ENCODE measurements at regions not wholly inside any gene's neighbourhood (a gene's known extent, or its start where the extent isn't known, plus 50 kb on each side); places are given as distances from the start of the nearest gene placed in this dataset.

DNA sequence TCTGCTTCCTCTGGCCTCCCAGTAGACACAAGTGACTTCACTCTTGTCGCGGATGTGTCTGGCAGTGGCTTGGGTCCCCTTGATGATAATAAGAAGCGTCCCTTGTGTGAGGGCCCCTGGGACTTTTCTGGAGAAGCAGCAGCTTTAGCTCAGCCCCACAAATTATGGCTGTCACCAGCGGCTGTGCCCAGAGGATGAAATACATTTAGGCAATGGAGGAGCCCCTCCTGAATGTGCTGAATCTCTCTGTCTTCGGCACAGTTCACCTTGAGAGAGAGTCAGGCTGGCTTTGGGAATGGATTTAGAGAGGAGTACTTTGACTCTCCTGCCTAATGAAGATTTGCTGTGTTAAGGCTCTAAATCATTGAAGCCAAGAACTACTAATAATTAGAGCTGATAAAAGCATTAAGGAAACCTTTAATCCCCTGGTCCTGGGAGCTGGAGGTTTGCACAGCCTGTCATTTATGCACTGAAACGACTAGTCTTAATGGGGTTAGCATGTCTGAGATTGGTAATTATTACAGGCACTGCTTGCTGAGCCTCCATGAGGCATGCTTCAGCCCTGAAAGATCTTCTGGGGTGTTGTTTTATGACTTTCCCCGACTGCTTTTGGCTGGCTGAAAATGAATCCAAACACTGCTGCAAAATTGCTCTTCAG lies 127.0 kb downstream of the TENT4A start:
- Histone ChIP-seq H3K27me3 (ENCODE audit: control insufficient read depth, insufficient read depth, low read length) (no peaks in the 10 kb centered on the region), H3K4me1 (ENCODE audit: control insufficient read depth, insufficient read depth, low read length) (no peaks in the 10 kb centered on the region), H3K27ac (ENCODE audit: low read depth, low read length) (no peak overlapping the region), H3K4me3 (ENCODE audit: low read length) (no peak overlapping the region), H3K9ac (ENCODE audit: low read length) (no peak overlapping the region), H3K36me3 (ENCODE audit: control insufficient read depth, insufficient read depth, low read length) (no peaks in the 10 kb centered on the region)

DNA sequence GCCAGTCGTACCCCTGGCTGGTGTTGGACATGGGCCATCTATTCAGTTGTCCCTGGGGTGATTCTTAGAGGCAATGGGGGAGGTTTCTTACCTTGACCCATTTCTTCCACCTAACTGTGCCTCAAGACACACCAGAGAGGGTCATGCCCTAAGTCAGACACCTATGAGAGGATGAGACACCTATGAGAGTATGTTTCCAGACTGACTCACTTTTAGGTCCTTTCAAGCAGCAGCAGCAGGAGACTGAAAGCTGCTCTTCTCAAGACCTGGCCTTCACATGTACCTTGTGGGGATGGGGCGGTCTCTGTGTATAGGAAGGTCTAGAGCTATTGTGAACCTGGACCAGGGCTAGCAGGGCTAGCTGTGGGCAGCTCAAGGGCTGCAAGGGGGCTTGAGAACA lies 130.1 kb downstream of the TENT4A start:
- Histone ChIP-seq H3K4me1 (ENCODE audit: control insufficient read depth, insufficient read depth, low read length) (no peaks in the 10 kb centered on the region), H3K4me3 (ENCODE audit: low read length) (no peak overlapping the region), H3K27ac (ENCODE audit: low read depth, low read length) (no peak overlapping the region), H3K27me3 (ENCODE audit: control insufficient read depth, insufficient read depth, low read length) (no peaks in the 10 kb centered on the region), H3K9ac (ENCODE audit: low read length) (no peak overlapping the region), H3K36me3 (ENCODE audit: control insufficient read depth, insufficient read depth, low read length) (no peaks in the 10 kb centered on the region)

DNA sequence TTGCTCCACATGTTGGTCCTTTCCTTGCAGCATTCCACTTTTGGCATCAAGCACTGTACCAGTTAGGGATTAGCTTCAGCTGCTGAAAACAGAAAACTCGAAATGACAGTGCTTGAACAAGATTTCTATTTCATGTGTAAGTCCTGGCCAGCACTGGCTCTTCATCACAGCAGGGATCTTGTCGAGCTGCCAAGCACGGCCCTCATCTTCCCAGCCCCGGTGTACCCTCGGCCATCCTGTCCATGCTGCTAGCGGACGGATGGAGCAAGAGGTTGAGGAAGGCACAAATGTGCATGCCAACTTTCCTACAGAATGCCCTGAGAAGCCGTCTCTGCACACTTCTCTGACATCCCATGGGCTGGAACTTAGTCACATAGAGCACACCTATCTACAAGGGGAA lies 130.6 kb downstream of the TENT4A start:
- Histone ChIP-seq H3K36me3 (ENCODE audit: control insufficient read depth, insufficient read depth, low read length) (no peaks in the 10 kb centered on the region), H3K27ac (ENCODE audit: low read depth, low read length) (no peak overlapping the region), H3K4me3 (ENCODE audit: low read length) (no peak overlapping the region), H3K9ac (ENCODE audit: low read length) (no peak overlapping the region), H3K27me3 (ENCODE audit: control insufficient read depth, insufficient read depth, low read length) (no peaks in the 10 kb centered on the region), H3K4me1 (ENCODE audit: control insufficient read depth, insufficient read depth, low read length) (no peaks in the 10 kb centered on the region)

DNA sequence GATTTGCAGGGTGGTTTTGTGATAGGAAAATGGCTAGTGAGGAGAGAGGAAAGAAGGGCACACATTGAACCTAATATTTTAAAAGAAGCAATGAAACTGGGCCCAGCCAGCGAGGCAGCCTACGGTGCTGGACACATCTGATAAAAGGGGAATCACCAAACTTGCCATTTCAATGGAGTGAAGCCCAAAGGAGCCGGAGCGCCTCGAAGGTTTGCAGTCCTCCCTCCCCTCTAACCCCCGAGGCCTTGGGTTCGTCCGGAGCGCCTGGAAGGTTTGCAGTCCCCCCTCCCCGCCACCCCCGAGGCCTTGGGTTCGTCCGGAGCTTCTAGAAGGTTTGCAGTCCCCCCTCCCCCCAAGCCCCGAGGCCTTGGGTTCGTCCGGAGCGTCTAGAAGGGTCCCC lies 132.6 kb downstream of the TENT4A start:
- Histone ChIP-seq H3K4me3 (ENCODE audit: low read length) (no peak overlapping the region), H3K27ac (ENCODE audit: low read depth, low read length) (no peak overlapping the region), H3K36me3 (ENCODE audit: control insufficient read depth, insufficient read depth, low read length) (no peaks in the 10 kb centered on the region), H3K4me1 (ENCODE audit: control insufficient read depth, insufficient read depth, low read length) (no peaks in the 10 kb centered on the region), H3K9ac (ENCODE audit: low read length) (no peak overlapping the region), H3K27me3 (ENCODE audit: control insufficient read depth, insufficient read depth, low read length) (no peaks in the 10 kb centered on the region)

DNA sequence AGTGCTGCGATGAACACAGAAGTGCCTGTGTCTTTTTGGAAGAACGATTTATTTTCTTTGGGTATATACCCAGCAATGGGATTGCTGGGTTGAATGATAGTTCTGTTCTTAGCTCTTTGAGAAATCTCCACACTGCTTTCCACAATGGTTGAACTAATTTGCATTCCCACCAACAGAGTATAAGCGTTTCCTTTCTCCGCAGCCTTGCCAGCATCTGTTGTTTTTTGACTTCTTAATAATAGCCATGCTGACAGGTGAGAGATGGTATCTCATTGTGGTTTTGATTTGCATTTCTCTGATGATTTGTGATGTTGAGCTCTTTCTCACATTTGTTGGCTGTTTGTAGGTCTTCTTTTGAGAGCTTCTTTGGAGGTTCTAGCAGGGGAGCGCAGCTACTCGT lies 134.6 kb downstream of the TENT4A start:
- H3K27ac ChIP-seq (ENCODE audit: low read depth, low read length), result no peak overlapping the region
- no peaks in the 10 kb centered on the region for H3K4me1 ChIP-seq (ENCODE audit: control insufficient read depth, insufficient read depth, low read length)
- no peaks in the 10 kb centered on the region for H3K36me3 ChIP-seq (ENCODE audit: control insufficient read depth, insufficient read depth, low read length)
- H3K9ac ChIP-seq (ENCODE audit: low read length), result no peak overlapping the region
- no peaks in the 10 kb centered on the region for H3K27me3 ChIP-seq (ENCODE audit: control insufficient read depth, insufficient read depth, low read length)
- no peak overlapping the region for H3K4me3 ChIP-seq (ENCODE audit: low read length)

DNA sequence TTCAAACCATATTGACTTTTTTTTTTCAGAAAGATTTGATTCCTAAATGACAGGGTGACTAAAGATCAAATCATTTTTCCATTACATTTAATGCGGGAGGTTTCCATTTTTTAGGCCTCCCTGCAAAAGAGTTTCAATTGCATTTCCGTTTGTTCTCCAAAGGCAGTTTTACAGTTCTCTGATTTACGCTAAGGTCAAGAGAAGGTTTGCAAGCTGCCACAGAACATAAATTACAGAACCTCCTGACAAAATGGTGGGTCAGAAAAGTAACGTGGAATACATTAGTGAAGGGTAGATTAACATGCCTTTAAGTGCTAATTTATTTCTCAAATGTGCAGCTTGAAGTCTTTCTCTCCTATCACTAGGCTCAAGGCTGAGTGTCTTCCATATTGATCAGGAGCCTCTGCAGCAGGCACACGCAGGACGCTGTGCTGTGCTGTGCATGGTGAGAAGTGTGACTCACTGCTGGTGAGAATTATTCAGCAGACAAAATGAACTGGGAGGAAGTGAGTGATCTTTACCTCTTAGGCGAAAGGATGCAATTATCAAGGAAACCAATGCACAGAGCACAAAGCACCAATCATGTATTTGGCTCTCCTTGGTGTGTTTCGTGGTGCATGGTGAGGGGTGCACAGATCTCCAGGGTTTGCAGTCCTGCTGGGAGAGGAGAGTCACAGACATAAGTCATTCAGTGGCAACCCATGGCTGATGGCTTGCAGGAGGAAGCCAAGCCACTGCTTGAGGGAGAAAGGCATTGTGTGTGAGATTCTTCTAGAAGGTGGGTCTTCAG lies 136.3 kb downstream of the TENT4A start:
- Histone ChIP-seq H3K4me1 (ENCODE audit: control insufficient read depth, insufficient read depth, low read length) (no peaks in the 10 kb centered on the region), H3K27me3 (ENCODE audit: control insufficient read depth, insufficient read depth, low read length) (no peaks in the 10 kb centered on the region), H3K27ac (ENCODE audit: low read depth, low read length) (no peak overlapping the region), H3K4me3 (ENCODE audit: low read length) (no peak overlapping the region), H3K36me3 (ENCODE audit: control insufficient read depth, insufficient read depth, low read length) (no peaks in the 10 kb centered on the region), H3K9ac (ENCODE audit: low read length) (no peak overlapping the region)

DNA sequence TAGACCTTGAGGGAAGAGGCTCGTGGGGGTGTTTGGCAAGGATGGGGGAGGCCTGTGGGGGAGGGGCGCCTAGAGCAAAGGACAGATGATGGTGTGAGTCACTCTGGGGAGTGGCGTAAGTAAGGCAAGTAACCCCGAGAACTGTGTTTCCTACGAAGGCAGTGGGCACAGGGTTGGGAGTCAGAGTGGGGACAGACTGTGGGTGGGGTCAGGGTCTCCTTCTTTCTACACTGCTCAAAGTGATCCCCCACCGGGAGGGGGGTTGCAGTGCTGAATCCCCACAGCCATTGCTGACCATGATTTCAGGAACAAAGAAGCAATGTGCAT lies 136.8 kb downstream of the TENT4A start:
- Histone ChIP-seq H3K9ac (ENCODE audit: low read length) (no peak overlapping the region), H3K4me3 (ENCODE audit: low read length) (no peak overlapping the region), H3K27ac (ENCODE audit: low read depth, low read length) (no peak overlapping the region), H3K4me1 (ENCODE audit: control insufficient read depth, insufficient read depth, low read length) (no peaks in the 10 kb centered on the region), H3K36me3 (ENCODE audit: control insufficient read depth, insufficient read depth, low read length) (no peaks in the 10 kb centered on the region), H3K27me3 (ENCODE audit: control insufficient read depth, insufficient read depth, low read length) (no peaks in the 10 kb centered on the region)

DNA sequence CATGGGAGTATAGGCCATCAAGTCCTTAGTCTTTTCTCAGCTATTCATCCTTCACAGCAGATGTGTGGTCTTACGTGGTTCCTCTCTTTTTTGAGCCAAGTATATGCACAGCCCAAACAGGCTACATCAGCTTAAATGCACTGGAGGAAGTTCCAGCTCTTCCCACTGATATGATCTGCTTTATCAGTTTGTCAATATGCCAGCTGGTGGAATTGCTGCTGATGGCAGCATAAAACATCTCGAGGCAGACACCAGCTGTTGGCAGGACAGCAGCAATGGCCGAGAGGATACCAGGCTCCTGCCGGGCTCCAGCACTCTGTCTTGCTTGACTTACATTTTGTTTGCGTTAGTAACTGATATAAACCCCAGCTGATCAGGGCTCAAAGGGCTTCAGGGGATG lies 143.4 kb downstream of the TENT4A start:
- Histone ChIP-seq H3K9ac (ENCODE audit: low read length) (no peak overlapping the region), H3K27me3 (ENCODE audit: control insufficient read depth, insufficient read depth, low read length) (no peaks in the 10 kb centered on the region), H3K4me3 (ENCODE audit: low read length) (no peak overlapping the region), H3K36me3 (ENCODE audit: control insufficient read depth, insufficient read depth, low read length) (no peaks in the 10 kb centered on the region), H3K4me1 (ENCODE audit: control insufficient read depth, insufficient read depth, low read length) (no peaks in the 10 kb centered on the region), H3K27ac (ENCODE audit: low read depth, low read length) (no peak overlapping the region)

DNA sequence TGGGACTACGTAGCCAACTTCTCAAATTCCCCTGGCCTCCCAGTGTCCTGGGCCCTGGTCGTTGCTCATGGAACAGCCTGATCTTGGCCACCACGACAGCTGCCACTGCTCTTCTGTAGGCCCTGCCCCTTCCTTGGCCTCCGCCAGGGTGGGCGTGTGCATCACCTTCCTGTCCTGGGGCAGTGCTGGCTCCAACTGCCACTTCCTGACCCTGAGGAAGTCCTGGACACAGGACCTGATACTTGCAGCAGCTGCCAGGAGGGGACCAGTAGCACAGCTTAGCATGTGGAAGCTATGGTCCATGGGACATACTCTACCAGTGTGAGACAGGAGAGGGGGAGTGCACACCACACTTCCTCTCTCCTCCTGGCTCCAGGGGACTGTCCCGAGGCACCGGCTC lies 145.2 kb downstream of the TENT4A start:
- Histone ChIP-seq H3K9ac (ENCODE audit: low read length) (no peak overlapping the region), H3K27me3 (ENCODE audit: control insufficient read depth, insufficient read depth, low read length) (no peaks in the 10 kb centered on the region), H3K27ac (ENCODE audit: low read depth, low read length) (no peak overlapping the region), H3K4me1 (ENCODE audit: control insufficient read depth, insufficient read depth, low read length) (no peaks in the 10 kb centered on the region), H3K4me3 (ENCODE audit: low read length) (no peak overlapping the region), H3K36me3 (ENCODE audit: control insufficient read depth, insufficient read depth, low read length) (no peaks in the 10 kb centered on the region)

DNA sequence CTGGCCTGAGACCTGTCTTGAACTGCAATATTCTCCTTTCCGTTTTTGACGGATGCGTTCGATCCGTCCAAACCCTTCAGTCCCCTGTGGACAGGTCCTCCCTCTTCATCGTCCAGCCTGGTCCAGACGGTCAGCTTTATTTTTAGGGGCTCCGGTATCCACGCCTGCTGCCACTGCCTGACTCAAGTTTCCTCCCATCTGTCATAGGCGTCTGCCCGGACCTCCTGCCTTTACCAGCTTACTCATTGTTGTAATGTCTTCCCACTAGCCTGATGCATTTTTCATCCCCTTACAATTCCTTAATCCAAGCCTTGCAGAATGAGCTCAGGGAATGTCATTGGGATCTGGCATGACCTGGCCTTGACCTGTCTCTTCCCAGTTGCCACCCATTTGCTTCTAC lies 145.8 kb downstream of the TENT4A start:
- H3K36me3 ChIP-seq (ENCODE audit: control insufficient read depth, insufficient read depth, low read length), result no peaks in the 10 kb centered on the region
- no peaks in the 10 kb centered on the region for H3K27me3 ChIP-seq (ENCODE audit: control insufficient read depth, insufficient read depth, low read length)
- no peak overlapping the region for H3K9ac ChIP-seq (ENCODE audit: low read length)
- H3K4me1 ChIP-seq (ENCODE audit: control insufficient read depth, insufficient read depth, low read length), result no peaks in the 10 kb centered on the region
- H3K4me3 ChIP-seq (ENCODE audit: low read length), result no peak overlapping the region
- H3K27ac ChIP-seq (ENCODE audit: low read depth, low read length), result no peak overlapping the region

DNA sequence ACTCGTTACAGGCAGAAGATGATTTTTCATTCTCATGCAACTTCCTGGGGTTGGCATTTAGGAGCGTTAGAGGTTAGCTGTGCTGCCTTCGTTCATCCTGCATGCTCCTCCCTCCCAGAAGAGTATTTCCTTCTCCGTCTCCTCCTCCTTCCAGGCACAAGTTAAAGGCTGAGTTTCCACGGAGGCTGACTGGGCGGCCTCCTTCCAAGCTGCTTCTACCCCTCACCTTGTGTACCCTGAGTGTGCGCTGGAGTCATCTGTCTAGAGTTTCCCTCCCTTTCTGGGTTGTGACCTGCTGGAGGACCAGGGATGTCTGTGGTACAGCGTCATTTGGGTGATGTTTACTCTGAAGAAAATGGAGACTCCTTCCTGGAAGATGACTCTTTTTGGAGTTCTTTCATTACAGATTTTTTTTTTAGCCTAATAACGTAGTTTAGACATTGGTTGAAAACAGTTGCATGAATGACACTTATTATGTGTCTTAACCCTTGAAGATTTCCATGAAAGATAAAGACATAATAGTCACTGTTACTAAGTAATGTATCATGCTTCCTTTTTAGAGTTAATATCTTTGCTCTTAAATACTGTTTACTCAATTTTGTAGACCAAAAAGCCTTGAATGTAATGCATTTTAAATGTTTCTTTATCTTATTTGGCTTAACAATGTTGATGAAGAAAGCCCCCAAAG lies 146.9 kb downstream of the TENT4A start:
- no peak overlapping the region for H3K27ac ChIP-seq (ENCODE audit: low read depth, low read length)
- H3K4me3 ChIP-seq (ENCODE audit: low read length), result no peak overlapping the region
- H3K27me3 ChIP-seq (ENCODE audit: control insufficient read depth, insufficient read depth, low read length), result no peaks in the 10 kb centered on the region
- H3K9ac ChIP-seq (ENCODE audit: low read length), result no peak overlapping the region
- no peaks in the 10 kb centered on the region for H3K4me1 ChIP-seq (ENCODE audit: control insufficient read depth, insufficient read depth, low read length)
- H3K36me3 ChIP-seq (ENCODE audit: control insufficient read depth, insufficient read depth, low read length), result no peaks in the 10 kb centered on the region

DNA sequence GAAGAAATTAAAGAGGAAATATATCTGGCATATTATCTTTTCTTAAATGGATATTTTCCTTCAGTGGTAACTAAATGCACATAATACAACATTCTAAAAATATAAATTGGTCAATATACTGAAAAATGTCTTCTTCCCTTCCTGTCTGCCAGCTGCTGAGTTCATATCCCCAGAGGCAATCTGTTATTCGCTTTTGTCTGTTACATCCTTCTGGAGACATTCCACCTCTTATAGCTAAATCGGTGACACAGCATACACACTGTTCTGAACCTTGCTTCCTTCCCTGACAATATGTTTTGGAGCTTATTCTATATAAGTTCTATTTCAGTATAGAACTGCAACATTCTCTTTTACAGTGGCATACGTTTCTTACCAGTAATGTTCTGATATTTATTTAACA lies 147.8 kb downstream of the TENT4A start:
- no peak overlapping the region for H3K4me3 ChIP-seq (ENCODE audit: low read length)
- H3K4me1 ChIP-seq (ENCODE audit: control insufficient read depth, insufficient read depth, low read length), result no peaks in the 10 kb centered on the region
- H3K9ac ChIP-seq (ENCODE audit: low read length), result no peak overlapping the region
- H3K27ac ChIP-seq (ENCODE audit: low read depth, low read length), result no peak overlapping the region
- H3K36me3 ChIP-seq (ENCODE audit: control insufficient read depth, insufficient read depth, low read length), result no peaks in the 10 kb centered on the region
- no peaks in the 10 kb centered on the region for H3K27me3 ChIP-seq (ENCODE audit: control insufficient read depth, insufficient read depth, low read length)

DNA sequence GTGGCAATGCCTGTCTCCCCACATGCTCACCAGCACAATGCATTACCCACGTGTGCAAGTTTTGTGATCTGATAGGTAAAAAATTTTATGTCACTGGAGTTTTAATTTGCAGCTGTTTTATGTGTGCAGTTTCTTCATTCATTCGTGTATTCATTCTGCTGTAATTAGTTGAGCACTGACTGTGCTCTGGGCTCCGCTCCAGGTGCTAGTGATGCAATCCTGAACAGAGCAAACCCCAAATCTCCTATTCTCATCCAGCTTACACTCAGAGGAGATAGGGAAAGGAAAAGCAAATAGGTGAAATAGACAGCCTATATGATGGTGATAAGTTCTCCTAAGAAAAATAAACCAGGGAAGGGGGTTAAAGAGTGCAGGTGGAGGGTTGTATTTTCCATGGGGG lies 148.4 kb downstream of the TENT4A start:
- H3K27me3 ChIP-seq (ENCODE audit: control insufficient read depth, insufficient read depth, low read length), result no peaks in the 10 kb centered on the region
- H3K27ac ChIP-seq (ENCODE audit: low read depth, low read length), result no peak overlapping the region
- H3K4me1 ChIP-seq (ENCODE audit: control insufficient read depth, insufficient read depth, low read length), result no peaks in the 10 kb centered on the region
- no peaks in the 10 kb centered on the region for H3K36me3 ChIP-seq (ENCODE audit: control insufficient read depth, insufficient read depth, low read length)
- H3K9ac ChIP-seq (ENCODE audit: low read length), result no peak overlapping the region
- no peak overlapping the region for H3K4me3 ChIP-seq (ENCODE audit: low read length)

Measured in rectal smooth muscle tissue (tissue), 1 donor.